GM21515 (cell line): ENCODE measurements at regions not wholly inside any gene's neighbourhood (a gene's known extent, or its start where the extent isn't known, plus 50 kb on each side); places are given as distances from the start of the nearest gene placed in this dataset.
"Not testable (repeated sequence)": the region's sequence is repeated elsewhere in the genome, so short reads cannot be mapped to it uniquely, and the experiment has no call there.

Experiments used
- ATAC-seq: cut with Tn5 transposase; IDR thresholded peaks from one replicate; pipeline ENCODE4 v1.9.1; 2021; ENCODE audit not compliant: unreplicated experiment

- not testable (repeated sequence) for ATAC-seq
These were observed 888.6 kb upstream of the ARRDC3 start for GRCh38 chr5:92271750-92272149.

- ATAC-seq = no peak
These were observed 885.2 kb upstream of the ARRDC3 start for GRCh38 chr5:92268343-92268742.

- no peak for ATAC-seq
These were observed 884.7 kb upstream of the ARRDC3 start for GRCh38 chr5:92267830-92268229.

GRCh38 chr5:92265804-92266203, 882.7 kb upstream of the ARRDC3 start:
- no peak for ATAC-seq

- ATAC-seq = not testable (repeated sequence)
These were observed 872.5 kb upstream of the ARRDC3 start for GRCh38 chr5:92255605-92256004.

GRCh38 chr5:92248518-92248917, 865.4 kb upstream of the ARRDC3 start:
- ATAC-seq = no peak

- ATAC-seq = no peak
These were observed 859.1 kb upstream of the ARRDC3 start for GRCh38 chr5:92242170-92242569.

- ATAC-seq = no peak
These were observed 854.8 kb upstream of the ARRDC3 start for GRCh38 chr5:92237896-92238295.

- ATAC-seq = no peak
These were observed 839.3 kb upstream of the ARRDC3 start for GRCh38 chr5:92222449-92222848.

- not testable (repeated sequence) for ATAC-seq
These were observed 833.7 kb upstream of the ARRDC3 start for GRCh38 chr5:92216852-92217251.

GRCh38 chr5:92215116-92215515, 832.0 kb upstream of the ARRDC3 start:
- ATAC-seq = no peak

GRCh38 chr5:92208265-92208664, 825.1 kb upstream of the ARRDC3 start:
- no peak for ATAC-seq

- ATAC-seq = no peak
These were observed 824.0 kb upstream of the ARRDC3 start for GRCh38 chr5:92207151-92207550.

GRCh38 chr5:92206681-92207080, 823.6 kb upstream of the ARRDC3 start:
- no peak for ATAC-seq

- ATAC-seq = not testable (repeated sequence)
These were observed 815.9 kb upstream of the ARRDC3 start for GRCh38 chr5:92199035-92199434.

- ATAC-seq = no peak
These were observed 798.5 kb upstream of the ARRDC3 start for GRCh38 chr5:92181656-92182055.

- ATAC-seq = no peak
These were observed 797.3 kb upstream of the ARRDC3 start for GRCh38 chr5:92180391-92180790.

- ATAC-seq = no peak
These were observed 796.5 kb upstream of the ARRDC3 start for GRCh38 chr5:92179651-92180050.

- no peak for ATAC-seq
These were observed 794.9 kb upstream of the ARRDC3 start for GRCh38 chr5:92177926-92178487.

- no peak for ATAC-seq
These were observed 780.8 kb upstream of the ARRDC3 start for GRCh38 chr5:92163906-92164305.

- no peak for ATAC-seq
These were observed 764.7 kb upstream of the ARRDC3 start for GRCh38 chr5:92147798-92148197.

- ATAC-seq = no peak
These were observed 764.1 kb upstream of the ARRDC3 start for GRCh38 chr5:92147266-92147665.

GRCh38 chr5:92145852-92146251, 762.7 kb upstream of the ARRDC3 start:
- ATAC-seq = no peak
